ENCODE measurements at regions not wholly inside any gene's neighbourhood (a gene's known extent, or its start where the extent isn't known, plus 50 kb on each side); places are given as distances from the start of the nearest gene placed in this dataset.

GRCh38 chr10:61052469-61053205, 108.7 kb upstream of the RHOBTB1 start:
- TF ChIP-seq POLR2A (IDR thresholded peaks at IDR 0.05) (no peak), CTCF (IDR thresholded peaks at IDR 0.05) (no peak)

Measured in uterus (tissue), 2 donors.